GM19023 (cell line): ENCODE measurements at regions not wholly inside any gene's neighbourhood (a gene's known extent, or its start where the extent isn't known, plus 50 kb on each side); places are given as distances from the start of the nearest gene placed in this dataset.

ENCODE experiments used
- ATAC-seq: cut with Tn5 transposase; IDR thresholded peaks from one replicate; pipeline ENCODE4 v1.9.1; 2021; ENCODE audit warnings: mild to moderate bottlenecking, moderate library complexity; ENCODE audit not compliant: unreplicated experiment

DNA sequence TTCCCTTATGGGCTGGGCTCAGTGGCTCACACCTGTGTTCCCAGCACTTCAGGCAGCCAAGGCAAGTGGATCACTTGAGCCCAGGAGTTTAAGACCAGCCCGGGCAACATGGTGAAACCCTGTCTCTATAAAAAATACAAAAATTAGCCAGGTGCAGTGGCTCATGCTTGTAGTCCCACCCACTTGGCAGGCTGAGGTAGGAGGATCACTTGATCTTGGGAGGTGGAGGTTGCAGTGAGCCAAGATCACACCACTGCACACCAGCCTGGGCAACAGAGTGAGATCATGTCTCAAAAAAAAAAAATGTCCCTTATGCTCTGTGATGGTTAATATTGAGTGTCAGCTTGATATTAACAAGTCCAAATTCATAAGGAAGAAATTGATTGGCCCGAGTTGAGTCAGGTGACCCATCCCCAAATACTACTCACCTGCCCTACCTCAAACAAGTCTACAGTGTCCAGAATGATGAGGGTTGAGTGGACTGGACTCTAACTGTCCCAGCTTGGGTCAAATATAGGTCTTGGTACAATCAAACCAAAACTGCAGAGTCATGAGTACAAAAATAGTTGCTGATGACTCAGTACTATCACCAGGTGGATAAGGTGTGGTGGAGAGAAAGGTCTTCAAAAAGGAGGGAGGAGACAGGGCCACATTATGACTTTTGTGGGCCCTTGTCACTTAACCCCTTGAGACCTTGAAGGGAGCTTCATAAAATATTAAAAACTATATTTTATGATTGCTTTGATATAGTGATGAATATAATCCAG, 161.0 kb downstream of the ZNF326 start:
- ATAC-seq, result no peak

DNA sequence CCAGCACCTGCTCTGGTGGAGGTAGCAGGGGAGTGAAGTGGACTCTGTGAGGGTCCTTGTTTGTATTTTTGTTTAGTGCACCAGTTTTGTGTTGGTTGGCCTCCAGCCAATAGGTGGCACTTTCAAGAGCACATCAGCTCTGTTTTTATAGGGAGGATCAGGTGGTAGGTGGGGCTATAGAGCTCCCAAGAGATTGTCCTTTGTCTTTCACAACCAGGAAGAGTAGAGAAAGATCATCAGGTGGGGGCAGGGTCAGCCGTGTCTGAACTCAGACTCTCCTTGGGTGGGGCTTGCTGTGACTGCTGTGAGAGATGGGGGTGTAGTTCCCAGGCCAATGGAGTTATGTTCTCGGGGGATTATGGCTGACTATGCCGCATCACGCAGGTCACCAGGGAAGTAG, 159.8 kb downstream of the ZNF326 start:
- no peak for ATAC-seq

DNA sequence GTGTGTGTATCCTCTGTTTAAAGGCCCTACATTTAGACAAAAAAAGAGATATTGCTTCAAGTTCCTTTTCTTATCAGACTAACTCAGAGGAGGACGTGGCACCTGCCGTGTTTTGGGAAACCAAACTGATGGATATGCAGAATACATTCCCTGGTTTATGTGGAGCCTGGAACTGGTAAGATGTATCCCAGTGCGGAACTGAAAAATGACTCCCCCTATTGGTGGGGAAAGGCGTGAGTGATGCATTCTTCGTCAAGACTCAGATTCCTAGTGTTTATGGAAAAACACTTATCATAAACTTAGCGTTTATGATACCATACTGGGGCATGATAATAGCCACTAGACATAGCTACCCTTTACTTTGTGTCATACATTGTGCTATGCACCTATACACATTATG, 154.2 kb downstream of the ZNF326 start:
- ATAC-seq, result no peak

DNA sequence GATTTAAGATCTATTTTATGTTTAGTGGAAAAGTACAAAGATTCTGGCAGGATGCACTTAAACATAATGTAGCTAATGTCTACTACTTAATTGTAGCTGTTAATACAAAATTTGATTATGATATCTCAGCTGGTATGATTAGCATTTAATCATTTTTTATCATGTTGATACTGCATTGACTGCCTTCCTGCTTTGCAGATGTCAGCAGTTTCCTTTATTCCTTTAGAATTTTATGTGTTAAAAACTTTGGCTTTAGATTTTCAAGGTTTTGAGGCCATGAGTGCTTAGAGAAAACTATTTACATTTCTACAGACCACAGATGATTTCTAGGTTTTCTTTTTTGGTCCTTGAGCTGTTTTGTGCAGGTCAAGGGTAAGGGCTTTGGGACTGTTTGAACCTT, 152.2 kb downstream of the ZNF326 start:
- ATAC-seq, result no peak

DNA sequence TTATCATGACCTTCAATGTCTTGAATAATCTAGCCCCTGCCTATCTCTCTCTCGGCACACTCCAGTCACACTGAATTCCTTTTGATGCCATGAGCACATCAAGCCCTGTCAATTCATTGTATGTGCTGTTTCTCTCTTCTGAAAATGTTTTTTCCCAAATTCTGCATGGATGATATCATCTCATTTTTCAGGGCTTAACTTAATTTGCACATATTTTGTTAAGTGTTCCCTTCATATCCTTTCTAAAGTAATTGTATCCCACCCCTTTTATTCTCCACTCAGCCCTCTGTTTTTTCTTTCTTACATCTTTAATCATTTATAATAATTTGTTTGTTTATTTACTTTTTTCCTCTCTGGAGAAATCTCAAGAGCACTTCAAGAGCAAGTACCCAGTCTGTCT, 149.9 kb downstream of the ZNF326 start:
- no peak for ATAC-seq

DNA sequence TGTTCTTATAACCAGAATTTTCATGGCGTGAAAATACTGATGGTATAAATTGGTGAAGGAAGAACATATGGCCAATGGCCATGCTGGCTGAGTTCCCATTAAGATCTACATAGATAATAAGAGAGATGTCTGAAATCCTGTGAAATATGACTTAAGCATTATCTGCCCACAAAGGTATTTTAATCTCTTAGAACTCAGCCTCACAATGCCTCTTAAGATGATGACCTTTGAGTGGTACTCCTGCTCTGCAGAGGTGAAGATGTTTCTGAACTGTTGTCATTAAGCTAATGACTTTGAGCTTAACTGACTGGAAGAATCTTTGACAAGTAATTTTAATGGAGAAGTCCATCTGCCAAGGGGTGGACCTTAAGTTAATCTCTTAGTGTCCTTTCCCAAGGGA, 148.7 kb downstream of the ZNF326 start:
- ATAC-seq, result no peak

DNA sequence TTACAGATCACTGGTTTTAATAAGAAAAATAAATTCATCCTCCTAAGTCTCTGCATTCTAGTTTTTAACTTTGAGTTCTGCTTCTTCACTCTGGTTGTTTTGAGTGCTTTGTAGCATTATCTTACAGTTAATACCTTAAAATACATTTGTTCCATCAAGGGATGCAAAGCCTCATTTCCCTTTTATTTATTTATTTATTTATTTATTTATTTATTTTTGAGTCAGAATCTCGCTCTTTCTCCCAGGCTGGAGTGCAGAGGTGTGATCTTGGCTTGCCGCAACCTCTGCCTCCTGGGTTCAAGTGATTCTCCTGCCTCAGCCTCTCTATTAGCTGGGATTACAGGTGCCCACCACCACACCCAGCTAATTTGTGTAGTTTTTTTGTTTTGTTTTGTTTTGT, 147.8 kb downstream of the ZNF326 start:
- no peak for ATAC-seq

DNA sequence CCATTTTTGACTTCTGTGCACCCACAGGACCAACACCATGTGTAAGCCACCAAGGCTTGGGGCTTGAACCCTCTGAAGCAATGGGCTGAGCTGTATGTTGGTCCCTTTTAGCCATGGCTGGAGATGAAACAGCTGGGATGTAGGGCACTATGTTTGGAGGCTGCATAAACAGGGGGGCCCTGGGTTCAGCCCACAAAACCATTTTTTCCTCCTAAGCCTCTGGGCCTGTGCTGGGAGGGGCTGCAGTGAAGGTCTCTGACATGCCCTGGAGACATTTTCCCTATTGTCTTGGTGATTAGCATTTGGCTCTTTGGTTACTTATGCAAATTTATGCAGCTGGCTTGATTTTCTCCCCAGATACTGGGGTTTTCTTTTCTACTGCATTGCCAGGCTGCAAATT, 144.9 kb downstream of the ZNF326 start:
- ATAC-seq, result no peak

DNA sequence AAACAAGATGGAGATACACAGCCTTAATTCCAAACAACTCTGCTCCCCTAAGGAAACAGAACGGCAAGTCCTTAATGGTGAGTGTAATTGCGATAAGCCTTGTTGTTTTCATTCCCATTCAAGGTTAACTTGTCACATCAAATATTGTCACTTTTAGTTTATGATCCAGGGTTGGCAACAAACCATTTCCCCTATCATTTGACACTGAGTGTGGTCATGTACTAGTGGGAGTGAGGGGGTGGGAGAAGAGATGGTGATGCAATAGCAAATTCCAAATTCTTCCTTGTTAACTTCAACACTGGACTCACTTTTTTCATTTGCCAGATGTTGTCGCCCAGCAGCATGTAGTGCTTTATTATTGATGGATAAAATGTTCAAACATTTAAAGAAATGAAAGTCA, 140.4 kb downstream of the ZNF326 start:
- no peak for ATAC-seq

DNA sequence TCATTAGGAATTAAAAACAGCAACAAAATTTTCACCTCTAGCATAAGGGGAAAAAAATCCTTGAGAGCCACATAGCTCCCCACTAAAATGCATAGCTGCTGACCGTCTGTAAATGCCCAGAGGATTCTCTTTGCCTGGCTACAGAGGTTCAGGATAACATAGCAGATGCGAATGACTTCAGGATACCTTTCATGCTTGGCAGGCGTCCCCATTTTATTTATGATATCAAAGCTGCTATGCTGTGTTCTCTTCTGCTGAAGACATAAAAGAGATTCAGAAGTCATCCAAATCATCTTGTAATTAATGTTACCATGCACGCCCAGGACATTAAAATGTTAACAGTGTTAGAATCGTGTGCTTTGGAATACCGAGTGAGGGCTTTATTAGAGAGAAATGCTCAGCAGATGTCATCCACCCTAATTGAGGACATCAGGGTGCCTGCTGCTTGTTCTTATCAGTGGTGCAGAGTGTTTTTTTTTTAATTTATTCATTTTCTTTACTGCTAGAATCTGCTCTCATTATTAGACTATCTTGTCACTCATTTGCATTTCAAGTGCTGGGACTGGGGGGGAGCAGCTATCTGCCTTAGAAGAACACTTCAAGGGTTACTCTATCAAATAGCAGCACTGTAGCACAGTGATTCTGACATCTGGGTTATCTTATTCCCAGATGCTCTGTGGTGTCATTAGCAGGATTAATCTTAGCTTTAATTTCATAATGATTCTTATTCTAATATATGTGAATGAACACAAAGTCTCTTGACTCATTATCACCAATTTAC, 139.5 kb downstream of the ZNF326 start:
- ATAC-seq, result no peak

DNA sequence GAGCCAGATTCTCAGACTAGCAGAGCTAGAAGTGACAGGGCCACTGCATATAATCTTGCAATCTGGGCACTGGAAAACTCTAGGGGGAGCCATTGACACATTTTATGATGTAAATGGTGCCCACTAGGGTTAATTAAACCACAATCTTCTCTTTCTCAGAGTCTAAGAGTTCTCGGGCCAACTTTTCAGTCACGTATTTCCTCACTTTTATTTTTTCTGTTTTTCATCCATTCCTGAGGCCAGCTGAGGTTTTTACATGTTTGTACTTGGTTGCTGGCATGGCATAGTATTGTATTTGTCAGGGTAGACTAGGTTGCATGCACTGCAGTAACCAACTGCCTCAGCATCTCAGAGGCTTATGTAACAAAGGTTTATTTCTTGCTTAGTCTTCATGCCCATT, 138.2 kb downstream of the ZNF326 start:
- ATAC-seq, result no peak

DNA sequence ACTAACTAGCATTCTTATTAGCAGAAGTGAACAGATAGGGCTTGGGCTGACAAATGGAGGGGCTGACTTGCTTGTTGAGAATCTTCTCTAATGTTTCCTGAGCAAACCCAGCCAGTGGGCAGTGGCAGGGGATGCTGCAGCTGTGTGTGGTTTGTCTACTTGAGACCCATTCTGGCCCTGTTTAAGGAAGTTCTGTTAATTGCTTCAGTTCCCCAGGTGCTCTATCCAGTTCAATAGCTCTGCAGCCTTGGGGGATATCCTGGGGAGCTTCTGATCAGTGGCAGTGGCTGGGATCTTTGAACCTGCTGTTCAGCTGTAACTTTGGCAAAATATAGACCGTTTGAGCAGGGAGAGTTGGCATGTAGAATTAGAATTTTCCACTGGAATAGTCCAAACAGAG, 137.4 kb downstream of the ZNF326 start:
- ATAC-seq, result no peak

DNA sequence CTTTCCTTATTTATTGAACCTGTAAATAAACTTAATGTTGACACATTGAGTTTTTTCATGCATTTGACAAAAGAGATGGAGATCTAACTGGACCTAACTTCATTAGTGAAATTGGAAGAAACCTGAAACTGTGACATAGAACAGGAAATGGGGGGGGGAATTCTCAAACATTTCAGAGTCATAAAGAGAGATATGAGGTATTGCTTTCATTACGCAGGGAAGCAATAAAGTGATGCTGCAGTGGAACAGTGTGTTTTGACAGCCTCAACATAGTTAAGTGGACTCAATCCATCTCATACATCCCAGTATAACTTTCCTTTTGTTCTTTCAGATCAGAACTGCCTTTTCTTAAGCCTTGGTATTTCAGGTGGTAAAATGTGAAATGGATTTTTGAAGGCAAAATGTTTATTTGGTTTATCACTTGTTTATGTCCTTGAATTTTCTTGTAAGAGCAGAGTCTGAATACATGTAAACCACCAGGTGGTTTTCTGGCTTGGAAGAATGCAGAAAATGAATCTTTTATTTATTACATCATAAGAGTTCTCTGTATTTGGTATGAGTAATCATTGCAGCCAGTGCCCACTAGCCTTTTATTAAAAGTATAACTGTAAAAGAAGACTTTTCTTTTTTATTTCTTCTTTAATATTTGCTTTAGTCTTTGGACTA, 132.5 kb downstream of the ZNF326 start:
- no peak for ATAC-seq

DNA sequence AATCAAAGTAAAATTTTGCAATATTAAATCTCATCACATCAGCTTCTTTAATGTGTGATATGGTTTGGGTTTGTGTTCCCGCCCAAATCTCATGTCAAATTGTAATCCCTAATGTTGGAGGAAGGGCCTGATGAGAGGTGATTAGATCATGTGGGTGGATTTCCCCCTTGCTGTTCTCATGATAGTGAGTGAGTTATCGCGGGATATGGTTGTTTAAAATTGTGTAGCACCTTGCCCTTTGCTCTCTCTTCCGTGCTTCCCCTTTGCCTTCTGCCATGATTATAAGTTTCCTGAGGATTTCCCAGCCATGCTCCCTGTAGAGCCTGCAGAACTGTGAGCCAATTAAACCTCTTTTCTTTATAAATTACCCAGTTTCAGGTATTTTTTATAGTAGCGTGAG, 131.9 kb downstream of the ZNF326 start:
- no peak for ATAC-seq

DNA sequence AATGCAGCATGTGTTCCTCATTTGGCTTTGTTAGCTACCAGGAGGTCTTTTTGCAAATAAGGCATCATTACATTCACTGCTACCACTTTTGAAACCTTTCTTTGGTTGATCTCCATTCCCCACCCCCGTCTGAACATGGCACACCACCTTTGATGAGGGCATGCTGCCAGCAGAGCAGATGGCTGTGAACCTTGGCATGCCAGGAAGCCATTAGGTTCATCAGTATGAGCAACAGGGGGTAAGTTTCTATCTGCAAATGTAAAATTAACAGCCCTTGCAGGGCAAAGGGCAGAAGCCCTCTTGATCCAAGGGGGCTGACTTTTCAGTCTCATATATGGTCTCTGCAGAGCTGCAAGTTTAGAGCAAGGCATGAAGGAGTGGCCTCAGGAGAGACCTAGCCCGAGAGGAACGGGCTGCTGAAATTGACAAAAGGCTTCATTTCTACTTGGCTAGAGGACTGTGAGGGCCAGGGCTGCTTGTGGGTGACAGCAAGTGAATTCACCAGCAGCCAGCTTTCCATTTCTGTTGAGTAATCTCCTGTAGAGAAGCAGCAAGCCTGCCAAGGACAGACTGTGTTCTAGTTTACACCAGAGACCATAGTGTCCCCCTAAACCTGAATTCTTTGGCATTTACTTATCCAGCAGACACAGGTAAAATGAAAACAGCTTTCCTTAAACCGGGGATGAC, 127.9 kb downstream of the ZNF326 start:
- ATAC-seq, result no peak

DNA sequence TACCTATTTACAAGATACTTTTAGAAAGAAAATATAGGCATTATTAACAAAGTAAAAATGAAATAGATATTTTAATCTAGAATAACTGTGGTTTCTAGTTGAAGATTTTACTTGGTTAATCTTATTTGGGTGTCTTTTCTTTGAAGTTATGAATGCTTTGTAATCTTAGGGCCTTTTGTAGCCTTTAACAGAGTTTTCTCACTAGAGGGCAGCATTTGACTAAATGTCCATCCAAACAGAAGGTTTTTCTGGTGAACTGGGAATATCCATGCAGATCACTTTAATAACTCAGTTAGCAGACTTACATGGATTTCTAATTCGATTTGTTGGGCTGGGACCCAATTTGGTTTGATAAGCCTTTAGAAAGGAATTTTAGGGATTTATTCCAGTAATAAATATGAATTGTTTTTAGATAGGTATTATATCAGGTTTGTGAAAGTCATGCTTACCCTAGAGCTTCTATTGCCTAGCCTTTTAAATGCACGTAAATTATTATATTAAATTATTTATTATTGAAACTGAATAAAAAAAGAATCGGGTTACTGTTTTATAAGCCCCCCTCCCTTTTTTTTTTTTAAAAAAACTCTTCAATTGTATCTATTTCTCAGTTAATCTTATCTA, 119.7 kb downstream of the ZNF326 start:
- no peak for ATAC-seq

DNA sequence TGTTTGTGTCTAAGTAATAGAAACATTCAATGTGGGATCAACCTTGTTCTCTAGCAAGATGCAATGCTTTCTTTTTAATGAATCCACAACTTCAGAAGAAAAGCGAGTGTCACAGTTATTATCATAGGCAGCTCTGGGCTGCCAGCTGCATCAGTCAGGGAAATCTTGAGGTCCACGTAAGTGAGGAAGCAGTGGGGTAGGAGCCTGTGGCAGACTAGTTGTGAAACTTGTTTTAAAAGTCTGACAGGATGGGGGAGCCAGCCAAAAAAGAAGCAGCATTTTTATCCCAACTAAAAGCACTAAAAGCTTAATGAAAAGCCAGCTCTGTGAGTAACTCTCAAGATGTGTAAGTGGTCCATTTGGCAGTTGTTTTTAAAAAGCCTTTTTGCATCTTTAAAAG, 113.1 kb downstream of the ZNF326 start:
- ATAC-seq, result no peak

DNA sequence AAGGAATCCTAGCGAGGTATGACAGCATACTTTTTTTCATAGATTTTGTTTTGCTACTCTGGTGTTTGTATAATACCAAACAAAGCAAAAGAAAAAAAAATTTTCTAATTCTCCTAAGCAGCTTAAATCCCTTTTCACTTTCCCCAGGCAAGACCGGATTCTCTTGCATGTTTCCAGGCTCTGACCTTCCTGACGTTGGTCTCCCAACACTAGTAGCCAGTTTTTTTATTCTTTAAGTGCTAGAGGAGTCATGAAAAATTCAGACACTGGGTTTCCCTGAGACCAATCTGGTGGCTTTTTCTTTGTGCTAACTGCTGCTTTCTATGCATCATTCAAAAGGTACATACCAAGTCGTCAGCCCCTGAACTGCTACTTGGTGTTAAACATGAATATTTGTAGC, 111.4 kb downstream of the ZNF326 start:
- ATAC-seq, result no peak

DNA sequence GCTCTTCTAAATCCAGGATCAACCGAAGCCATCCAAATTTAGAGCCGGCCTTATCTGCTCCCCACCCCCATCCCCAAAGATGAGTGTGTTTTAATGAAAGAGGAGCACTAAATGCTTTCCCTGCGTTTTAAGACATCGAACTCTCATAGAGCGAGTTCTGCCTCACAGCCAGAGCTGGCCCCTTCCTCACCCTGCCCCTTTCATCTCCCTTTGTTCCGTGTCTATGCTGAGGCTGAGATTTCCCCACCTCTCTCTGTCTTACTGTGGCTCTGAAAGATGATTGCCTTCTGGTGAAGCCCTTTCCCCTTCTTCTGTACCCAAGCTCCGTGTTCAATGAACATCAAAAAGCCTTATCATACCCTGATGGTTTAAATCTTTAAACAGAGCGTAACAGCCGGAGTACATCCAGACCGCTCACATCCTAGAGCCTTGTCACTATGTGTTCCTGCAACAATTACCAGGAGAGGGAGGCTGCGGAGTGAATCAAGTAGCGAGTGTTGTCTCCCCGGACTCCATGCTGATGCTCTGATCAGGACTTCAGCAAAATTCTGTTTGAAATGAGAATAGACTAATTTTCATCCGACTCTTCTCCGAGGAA, 110.1 kb downstream of the ZNF326 start:
- ATAC-seq, result no peak

DNA sequence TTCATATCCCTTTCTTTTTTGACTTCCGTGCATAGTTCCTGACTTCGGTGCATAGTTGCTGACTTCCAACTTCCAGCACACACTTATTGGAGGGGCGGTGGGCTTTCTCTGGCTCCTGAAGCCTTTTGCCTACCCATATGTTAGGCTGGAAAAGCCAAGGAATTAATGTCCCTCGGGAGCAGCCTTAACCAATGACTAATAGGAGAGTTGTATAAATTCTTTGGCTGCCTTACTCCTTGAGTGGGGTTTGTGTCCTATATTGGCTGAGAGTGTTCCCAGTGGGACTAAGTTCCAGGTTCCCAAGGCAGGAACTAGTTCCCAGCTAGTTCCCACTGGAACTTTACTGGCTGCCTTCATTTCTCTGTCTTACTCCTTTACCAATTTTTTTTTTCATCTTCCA, 105.7 kb downstream of the ZNF326 start:
- ATAC-seq, result no peak

DNA sequence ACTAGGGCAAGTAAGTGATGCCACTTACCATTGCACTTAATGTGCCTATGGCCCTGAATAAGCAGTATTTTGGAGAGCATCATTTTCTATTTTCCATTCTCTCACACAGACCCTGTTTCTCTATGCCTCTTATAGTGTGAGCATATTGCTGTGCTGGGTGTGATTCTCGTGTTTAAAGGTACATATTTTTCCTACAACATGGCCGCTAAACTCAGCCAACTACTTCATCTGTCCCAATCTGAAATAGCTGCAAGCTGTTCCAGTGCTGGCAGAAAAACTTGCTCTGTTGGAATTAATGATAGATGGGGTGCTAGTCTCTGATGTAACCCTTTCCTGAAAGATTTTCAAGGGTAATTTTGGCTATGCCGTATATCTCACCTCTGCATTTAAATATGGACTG, 97.5 kb downstream of the ZNF326 start:
- no peak for ATAC-seq
